ENCODE measurements at regions not wholly inside any gene's neighbourhood (a gene's known extent, or its start where the extent isn't known, plus 50 kb on each side); places are given as distances from the start of the nearest gene placed in this dataset.

- Histone ChIP-seq H3K27ac (peak overlapping the region; percentile 47 to 58), H3K4me1 (peaks cover 0 to 52% (median 20%) of the 10 kb centered on the region in 4 donors), H3K27me3 (no peaks in the 10 kb centered on the region), H3K9me3 (no peaks in the 10 kb centered on the region), H3K36me3 (no peaks in the 10 kb centered on the region), H3K4me3 (no peak overlapping the region)
- DNase-seq, result no peak
- intact Hi-C loops (cut with DNase I; ENCODE audit: low total_unique reads), result no loop called here
- TF ChIP-seq, protein P1, sequence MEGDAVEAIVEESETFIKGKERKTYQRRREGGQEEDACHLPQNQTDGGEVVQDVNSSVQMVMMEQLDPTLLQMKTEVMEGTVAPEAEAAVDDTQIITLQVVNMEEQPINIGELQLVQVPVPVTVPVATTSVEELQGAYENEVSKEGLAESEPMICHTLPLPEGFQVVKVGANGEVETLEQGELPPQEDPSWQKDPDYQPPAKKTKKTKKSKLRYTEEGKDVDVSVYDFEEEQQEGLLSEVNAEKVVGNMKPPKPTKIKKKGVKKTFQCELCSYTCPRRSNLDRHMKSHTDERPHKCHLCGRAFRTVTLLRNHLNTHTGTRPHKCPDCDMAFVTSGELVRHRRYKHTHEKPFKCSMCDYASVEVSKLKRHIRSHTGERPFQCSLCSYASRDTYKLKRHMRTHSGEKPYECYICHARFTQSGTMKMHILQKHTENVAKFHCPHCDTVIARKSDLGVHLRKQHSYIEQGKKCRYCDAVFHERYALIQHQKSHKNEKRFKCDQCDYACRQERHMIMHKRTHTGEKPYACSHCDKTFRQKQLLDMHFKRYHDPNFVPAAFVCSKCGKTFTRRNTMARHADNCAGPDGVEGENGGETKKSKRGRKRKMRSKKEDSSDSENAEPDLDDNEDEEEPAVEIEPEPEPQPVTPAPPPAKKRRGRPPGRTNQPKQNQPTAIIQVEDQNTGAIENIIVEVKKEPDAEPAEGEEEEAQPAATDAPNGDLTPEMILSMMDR (IDR thresholded peaks at IDR 0.05), result peak in 1 of 2 experiments; percentile 10
Observed at GRCh38 chr6:125477844-125478243, 176.1 kb upstream of the HDDC2 start.

DNA sequence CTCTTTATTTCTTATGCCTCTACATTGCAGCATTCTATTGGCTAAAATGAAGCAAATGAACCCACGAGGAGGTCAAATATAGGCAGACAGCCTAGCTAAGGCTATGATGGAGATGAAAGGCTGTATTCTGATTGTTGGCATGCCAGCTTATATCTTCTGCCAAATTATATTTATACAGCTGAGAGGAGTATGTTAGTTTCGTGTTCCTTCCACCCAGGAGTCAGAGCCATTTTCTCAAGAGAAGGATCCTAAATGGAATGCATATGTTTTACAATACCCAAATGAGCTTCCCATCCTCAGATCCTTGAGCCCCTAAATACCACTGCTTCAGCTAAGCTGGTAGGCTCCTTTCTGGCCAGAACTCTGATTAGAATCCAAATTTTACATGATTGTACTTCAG is 178.4 kb upstream of the HDDC2 start:
- Histone ChIP-seq H3K27ac (peak overlapping the region; percentile 50 to 59), H3K27me3 (no peaks in the 10 kb centered on the region), H3K9me3 (no peaks in the 10 kb centered on the region), H3K4me1 (peaks cover 0 to 41% (median 18%) of the 10 kb centered on the region in 4 donors), H3K36me3 (no peaks in the 10 kb centered on the region), H3K4me3 (no peak overlapping the region)
- no peak for DNase-seq
- intact Hi-C loops (cut with DNase I; ENCODE audit: low total_unique reads), result no loop called here
- TF ChIP-seq, protein P1 (IDR thresholded peaks at IDR 0.05), result no peak

DNA sequence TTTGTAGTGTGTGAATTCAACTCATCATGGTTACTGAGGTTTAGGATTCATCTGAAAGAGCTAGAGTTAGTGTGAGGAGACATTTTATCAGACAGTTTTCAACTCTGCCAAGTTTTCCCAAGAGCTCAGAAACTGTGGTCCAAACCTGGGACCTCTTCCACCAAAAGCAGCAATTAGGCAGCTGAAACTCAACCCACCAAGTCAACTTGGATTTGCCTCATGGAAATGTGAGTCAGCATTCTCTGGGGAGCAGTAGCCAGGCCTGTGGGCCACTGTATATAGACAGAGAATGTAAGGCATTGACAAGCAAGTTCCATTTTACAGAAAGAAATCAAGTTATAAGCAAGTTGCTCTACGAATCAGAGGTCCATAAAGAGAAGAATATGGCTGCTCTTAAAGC is 178.8 kb upstream of the HDDC2 start:
- Histone ChIP-seq H3K4me1 (peaks cover 0 to 41% (median 18%) of the 10 kb centered on the region in 4 donors), H3K9me3 (no peaks in the 10 kb centered on the region), H3K4me3 (no peak overlapping the region), H3K27ac (peak overlapping the region; percentile 50 to 59), H3K36me3 (no peaks in the 10 kb centered on the region), H3K27me3 (no peaks in the 10 kb centered on the region)
- TF ChIP-seq, protein P1 (IDR thresholded peaks at IDR 0.05), result no peak
- no peak for DNase-seq
- intact Hi-C loops (cut with DNase I; ENCODE audit: low total_unique reads), result no loop called here

DNA sequence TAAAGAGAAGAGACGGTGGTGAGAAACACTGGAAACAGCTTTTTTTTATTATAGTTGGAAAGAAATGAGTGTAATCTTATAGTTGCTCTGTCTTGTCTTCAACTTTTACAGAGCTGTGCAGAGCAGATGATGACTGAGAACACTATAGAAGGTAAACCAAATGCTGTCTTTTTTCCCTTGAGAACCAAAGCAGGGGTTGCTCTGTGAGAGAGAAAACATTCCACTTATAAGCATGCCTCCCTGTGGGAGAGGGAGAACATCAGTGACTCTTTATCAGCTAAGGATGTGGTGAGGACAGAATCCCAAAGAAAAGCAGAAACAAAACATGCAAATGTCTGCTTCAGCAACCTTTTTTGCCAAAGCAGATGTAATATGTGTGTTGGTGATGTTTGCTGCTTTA is 179.3 kb upstream of the HDDC2 start:
- Histone ChIP-seq H3K36me3 (no peaks in the 10 kb centered on the region), H3K4me1 (peaks cover 0 to 41% (median 18%) of the 10 kb centered on the region in 4 donors), H3K27ac (peak overlapping the region; percentile 50 to 59), H3K9me3 (no peaks in the 10 kb centered on the region), H3K4me3 (no peak overlapping the region), H3K27me3 (no peaks in the 10 kb centered on the region)
- no peak for DNase-seq
- TF ChIP-seq, protein P1 (IDR thresholded peaks at IDR 0.05), result no peak
- intact Hi-C loops (cut with DNase I; ENCODE audit: low total_unique reads), result no loop called here

DNA sequence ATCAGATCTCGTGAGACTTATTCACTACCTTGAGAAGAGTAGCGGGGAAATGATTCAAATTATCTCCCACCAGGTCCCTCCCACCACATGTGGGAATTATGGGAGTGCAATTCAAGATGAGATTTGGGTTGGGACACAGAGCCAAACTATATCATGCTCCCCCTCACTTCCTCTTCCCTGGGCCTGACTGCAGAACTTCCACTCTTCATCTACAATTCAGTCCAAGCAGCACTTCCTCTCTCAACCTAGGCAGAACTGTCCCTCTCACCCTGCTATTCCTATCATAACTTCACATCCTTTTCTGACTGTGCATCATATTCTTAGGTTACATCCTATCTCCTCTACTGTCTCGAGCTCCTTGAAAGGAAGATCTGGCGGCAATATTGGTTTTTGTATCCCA is 184.0 kb upstream of the HDDC2 start:
- Histone ChIP-seq H3K4me1 (peaks cover 0 to 14% (median 5%) of the 10 kb centered on the region in 4 donors), H3K36me3 (no peaks in the 10 kb centered on the region), H3K4me3 (no peak overlapping the region), H3K27me3 (no peaks in the 10 kb centered on the region), H3K27ac (no peak overlapping the region), H3K9me3 (no peaks in the 10 kb centered on the region)
- DNase-seq, result no peak
- TF ChIP-seq, protein P1 (IDR thresholded peaks at IDR 0.05), result no peak
- intact Hi-C loops (cut with DNase I; ENCODE audit: low total_unique reads), result no loop called here

GRCh38 chr6:125486881-125487280 is 185.1 kb upstream of the HDDC2 start:
- peaks cover 0 to 5% (median 1%) of the 10 kb centered on the region in 4 donors for H3K4me1 ChIP-seq
- no peak overlapping the region for H3K4me3 ChIP-seq
- no peaks in the 10 kb centered on the region for H3K27me3 ChIP-seq
- no peaks in the 10 kb centered on the region for H3K36me3 ChIP-seq
- TF ChIP-seq, protein P1 (IDR thresholded peaks at IDR 0.05), result no peak
- intact Hi-C loops (cut with DNase I; ENCODE audit: low total_unique reads), result no loop called here
- no peak for DNase-seq
- H3K27ac ChIP-seq, result no peak overlapping the region
- no peaks in the 10 kb centered on the region for H3K9me3 ChIP-seq

Measured in tibial artery (tissue), 4 donors.